NCI-H1092 (cell line): ENCODE measurements at regions not wholly inside any gene's neighbourhood (a gene's known extent, or its start where the extent isn't known, plus 50 kb on each side); places are given as distances from the start of the nearest gene placed in this dataset.
"Not testable (repeated sequence)": the region's sequence is repeated elsewhere in the genome, so short reads cannot be mapped to it uniquely, and the experiment has no call there.

Source experiments
- DNase-seq: peaks from one replicate; lab custom pipeline; 2025; lab: John Stamatoyannopoulos, UW

DNA sequence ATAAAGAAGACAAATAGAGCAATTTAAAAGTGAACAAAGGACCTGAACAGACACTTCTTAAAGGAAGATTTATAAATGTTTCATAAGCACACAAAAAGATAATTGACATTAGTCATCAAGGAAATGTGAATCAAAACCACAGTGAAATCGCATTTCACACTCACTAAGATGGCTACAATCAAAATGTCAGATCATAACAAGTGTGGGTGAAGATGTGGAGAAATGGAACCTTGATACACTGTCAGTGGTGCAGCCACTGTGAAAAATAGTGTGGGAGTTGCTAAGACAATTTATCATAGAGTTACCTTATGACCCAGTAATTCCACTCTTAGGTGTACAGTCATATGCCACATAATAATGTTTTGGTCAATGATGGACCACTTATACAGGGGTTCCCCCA is 54.5 kb upstream of the HTR4 start:
- DNase-seq = no peak

DNA sequence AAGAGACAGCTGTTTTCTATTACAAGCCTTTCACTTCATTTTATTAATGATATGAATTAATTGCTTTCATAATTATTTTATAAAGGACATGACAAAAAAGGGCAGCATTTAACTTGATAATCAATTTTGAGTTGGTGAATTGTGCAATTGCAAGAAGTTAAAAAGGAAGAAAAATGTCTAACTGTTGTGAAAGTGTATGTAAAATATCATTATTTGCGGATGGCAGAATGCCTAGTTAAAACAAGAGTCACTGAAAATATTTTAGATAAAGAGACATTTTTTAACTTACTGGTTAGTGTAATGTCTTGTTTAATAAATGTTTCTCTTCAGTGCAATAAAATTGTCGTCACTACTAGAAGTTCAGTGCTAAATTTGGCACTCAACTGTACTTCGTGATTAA is 57.6 kb upstream of the HTR4 start:
- no peak for DNase-seq

DNA sequence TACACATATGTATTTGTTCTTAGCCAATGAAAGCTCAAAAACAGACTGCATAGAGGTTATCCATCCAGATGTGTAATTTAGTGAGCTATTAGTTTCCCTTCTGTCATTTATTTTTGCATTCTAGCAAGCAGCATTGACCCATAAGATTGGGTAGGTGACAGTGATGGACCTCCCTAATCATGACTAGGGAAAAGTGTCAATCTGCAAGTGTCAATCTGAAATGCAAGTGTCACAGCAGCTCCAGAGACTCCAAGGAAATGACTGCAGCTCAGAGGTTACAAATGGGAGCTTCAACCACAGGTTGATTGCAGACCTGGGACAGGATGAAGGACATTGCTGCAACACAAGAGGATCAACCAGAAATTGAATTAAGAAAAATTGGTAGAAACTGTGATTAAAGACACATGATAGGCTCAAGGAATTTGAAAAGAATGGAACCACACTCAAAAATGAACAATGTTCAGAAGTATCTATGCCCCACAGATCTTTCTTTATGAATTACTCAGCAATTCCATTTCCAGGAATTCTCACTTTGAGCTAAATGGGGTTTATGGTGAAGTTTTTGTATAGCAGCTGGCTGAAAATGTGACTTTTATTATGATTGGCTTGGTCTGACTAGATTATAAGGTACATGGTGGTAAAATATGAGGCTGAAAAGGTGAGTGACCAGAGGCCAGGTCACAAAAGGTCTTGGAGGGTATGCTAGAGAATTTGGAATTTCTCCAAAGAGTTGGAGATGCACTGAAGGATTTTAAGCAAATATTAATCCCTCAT is 59.6 kb upstream of the HTR4 start:
- DNase-seq = no peak

DNA sequence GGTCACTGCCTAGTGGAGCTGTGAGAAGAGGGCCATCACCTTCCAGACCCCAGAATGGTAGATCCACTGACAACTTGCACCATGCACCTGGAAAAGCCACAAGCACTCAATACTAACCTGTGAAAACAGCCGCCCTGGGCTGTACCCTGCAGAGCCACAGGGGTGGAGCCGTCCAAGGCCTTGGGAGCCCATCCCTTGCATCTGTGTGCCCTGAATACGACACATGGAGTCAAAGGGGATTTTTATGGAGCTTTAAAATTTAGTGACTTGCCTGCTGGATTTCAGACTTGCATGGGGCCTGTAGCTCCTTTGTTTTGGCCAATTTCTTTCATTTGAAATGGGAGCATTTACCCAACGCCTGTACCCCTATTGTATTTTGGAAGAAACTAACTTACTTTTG is 62.4 kb upstream of the HTR4 start:
- DNase-seq = no peak

DNA sequence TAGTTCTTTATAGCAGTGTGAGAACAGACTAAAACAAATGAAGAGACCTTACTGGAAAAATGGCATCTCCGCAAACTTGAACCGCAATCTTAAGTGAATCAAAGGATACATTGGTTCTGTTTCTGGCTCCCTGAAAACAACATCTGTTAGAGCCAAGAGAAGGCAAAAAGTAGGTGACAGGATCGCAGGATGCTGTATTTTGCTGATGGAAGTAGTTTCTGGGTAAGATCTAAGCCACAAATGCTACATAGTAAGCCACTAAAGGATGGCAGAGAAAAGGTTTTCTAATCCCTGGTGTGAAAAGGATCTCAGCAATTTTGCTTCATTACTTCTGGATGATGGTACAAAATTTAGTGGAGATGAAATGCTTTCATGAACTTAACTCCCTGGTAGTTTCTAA is 63.3 kb upstream of the HTR4 start:
- no peak for DNase-seq

DNA sequence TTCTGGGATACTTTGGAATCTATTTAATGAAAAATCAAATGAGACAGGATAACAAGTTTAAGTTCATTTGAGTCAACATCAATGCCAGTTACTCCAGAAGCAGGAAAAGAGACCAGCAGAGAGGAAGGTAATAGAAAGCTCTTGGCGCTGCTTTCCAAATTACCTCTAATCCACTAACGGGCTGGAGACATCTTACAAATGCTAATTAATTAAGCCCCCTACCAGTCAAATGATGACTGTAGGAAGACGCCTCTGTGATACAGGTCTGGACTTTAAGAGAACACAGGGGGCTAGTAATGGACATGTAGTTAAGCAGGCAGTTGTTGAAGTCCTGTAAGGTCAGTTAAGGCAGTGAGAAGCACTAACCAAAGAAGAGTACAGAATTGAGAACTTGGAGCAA is 65.3 kb upstream of the HTR4 start:
- DNase-seq = no peak

DNA sequence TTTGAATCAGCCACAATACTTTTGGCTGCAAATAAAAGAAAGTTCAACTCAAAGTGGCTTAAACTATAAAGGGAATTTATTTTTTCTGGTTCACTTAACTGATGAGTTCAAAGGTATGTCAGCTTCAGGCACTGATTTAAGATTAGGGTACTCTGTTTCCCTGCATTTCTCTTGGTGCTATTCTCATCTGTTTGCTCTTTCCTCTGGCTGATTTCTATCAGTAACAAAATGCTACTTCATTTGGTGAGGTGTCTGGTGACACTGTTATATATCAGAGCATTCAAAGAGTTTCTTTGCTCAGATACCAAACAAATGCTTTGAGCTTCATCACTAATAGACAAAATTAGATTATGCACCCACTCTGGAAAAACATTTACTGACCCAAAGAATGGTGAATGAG is 65.9 kb upstream of the HTR4 start:
- DNase-seq = no peak

DNA sequence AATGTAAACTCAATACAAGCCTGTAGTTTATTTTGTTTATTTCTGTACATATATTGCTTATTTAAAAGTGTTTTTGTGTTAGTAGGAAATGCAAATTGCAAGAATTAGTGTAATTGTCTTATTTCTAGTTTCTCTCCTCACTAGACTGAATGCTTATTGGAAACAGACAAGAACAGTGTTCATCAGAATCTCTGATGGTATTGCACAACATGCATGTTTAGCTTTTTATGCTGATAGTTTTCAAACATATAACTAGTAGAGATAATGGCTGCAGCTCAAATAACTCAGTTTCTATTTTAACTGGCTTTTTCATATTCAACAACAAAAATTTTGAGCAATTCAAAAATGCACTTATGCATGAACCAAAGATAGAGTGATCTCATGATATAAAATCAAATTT is 68.8 kb upstream of the HTR4 start:
- DNase-seq = no peak

DNA sequence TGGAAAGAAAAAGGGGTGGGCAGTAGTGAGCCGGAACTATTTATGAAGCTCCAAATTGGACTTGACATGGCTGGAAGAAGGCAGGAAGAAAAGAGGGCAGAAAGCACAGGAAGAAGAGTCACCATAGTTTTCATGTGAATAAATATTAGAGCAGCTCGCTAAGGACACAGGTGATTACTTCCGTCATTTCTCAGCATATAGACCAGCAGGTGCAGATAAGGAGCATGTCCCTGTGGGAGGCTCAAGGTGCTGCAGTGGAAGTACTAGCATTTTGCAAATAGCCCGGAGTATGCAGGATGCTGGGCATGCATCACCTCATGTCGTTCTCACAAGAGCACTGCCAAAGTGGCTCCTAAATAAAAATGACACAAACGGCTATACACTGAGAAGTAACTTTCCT is 71.3 kb upstream of the HTR4 start:
- no peak for DNase-seq

DNA sequence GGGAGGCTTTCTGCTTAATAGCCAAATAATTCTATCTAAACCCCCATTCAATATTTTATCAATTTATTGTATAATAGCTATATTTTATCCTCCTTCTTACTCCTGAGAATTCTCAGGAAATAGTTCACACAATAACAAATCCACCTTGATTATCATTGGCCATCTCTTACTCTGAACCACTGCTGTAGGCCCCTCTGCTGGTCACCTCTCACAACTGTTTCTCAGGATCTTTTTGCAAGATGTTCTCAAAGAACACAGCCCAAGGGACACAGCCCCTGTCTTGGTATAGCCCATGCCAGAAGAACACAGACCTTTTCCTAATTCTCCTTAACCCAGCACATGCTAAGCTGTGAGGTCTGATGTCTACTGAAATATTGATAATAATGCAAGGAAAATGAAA is 74.9 kb upstream of the HTR4 start:
- DNase-seq = peak; percentile 12

DNA sequence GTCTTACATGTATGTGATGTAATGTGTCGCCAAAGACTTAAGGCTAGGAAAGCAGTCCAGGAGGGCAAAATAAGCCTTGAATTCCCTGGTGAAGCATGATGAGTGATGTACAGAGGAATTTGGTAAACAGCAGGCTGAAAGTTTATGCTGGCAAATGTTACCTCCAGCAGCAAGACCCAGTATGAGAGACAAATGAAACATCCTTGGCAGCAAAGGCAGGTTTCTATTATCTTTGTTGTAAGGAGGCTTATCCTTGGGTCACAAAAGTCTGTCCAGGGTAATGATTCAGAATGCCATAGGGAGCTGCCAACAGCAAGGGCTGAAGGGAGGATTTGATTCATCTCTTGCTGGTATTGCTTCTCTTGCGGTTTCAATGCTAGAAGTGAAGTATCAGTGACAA is 75.9 kb upstream of the HTR4 start:
- no peak for DNase-seq

DNA sequence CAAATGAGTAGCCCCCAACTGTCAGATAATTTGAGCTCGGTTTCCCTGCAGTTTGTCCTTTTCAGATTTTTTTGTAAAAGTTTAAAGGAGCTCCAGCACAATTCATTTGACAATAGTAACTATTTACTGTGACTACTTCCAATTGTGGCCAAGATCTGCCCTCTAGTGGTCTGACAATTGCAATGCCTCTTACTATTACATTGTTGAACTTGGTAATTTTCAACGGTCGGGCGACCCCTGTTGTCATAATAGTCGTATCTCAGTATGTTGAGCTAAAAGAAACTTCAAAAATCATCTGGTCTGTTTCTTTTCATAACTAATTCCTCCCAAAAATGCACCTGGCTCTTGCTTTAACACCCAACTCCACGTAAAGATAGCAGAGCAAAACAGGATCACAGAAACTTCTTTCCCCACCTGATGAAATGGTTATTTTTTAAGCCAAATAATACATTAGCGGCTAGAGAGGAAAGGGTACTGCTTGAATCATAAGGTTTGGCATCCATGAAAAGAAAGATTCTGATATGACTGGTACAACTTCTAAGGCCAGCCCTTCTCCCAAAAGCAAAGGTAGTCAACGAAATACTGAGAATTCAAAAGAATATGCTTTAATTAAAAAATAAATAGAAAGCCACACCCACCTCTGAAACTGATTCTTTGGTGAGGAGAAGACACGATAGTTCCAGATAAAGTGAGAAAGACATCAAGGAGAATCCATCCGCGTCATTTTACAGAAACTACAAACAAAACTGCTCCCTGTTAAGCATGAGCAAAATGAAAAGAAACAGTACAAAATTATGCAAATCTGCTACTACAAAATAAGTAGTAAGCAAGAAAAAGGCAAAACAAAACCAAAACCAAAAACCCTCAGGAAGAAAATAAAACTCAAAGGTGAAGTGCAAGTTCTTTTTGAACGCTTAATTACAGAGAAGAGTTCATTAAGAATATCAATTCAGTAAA is 76.9 kb upstream of the HTR4 start:
- peak; percentile 67 for DNase-seq

DNA sequence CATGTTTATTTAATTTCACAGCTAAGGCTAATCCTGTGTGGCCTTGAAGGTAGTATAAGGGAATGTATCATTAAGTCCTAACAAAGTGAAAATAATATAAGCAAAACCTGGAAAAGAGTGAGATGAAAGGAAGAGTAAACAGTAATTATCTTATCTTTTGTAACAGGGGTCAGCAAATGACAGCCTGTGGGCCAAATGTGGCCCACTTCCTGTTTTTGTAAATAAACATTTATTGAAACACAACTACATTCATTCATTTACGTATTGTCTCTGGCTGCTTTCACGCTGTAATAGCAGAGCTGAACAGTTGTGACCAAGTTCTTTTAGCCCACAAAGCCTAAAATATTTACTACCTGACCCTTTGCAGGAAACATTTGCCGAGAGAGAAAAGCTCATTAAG is 78.4 kb upstream of the HTR4 start:
- no peak for DNase-seq

DNA sequence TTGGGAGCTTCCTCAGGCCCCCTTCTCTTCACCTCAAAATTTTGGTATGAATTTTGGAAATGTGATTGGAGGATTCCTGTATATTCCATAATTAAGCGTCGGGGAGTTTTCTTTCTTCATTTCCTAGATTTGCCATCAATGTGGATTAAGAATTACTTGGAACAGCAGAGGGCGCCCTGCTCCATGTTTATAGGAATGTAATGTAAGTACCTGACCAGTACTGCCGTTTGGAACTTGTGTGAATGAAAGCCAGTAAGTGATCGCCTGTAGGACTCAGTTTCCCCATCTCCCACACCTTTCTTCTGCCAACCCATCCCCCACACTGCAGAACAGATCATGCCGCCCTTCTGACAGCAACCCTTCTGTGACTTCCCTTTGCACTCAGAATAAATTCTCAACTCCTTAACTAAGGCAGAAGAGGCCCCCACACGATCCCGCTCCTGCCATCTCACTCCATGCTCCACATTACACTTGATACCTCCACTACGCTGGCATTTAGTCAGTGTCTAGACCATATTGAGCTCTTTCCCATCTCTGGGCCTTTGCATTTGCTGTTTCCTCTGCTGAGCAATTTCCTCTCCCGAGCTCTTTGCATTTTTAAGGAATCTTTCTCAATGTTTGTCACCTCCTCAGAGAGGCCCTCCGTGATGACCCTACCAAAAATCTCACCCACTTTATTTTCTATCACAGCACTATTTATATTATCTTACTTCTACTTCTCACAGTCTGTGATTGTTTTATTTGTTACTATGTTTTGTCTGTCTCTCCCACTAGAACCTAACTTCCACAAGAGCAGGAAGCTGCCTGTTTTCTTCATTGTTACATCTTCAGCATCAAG is 79.5 kb upstream of the HTR4 start:
- DNase-seq = peak; percentile 24

DNA sequence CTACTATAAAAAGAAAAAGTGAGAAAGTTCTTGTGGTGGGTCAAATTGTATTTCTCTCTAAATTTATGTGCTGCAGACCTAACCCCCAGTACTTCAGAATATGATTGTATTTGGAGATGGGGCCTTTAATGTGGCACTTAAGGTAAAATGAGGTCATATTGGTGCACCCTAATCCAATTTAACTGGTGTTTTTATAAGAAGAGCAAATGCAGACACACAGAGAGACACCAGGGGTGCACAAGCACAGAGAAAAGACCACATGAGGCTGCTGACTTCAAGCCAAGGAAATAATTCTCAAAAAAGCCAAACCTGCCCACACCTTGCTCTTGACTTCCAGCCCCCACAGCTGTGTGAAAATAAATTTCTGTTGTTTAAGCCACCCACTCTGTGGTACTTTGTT is 80.2 kb upstream of the HTR4 start:
- DNase-seq = no peak

DNA sequence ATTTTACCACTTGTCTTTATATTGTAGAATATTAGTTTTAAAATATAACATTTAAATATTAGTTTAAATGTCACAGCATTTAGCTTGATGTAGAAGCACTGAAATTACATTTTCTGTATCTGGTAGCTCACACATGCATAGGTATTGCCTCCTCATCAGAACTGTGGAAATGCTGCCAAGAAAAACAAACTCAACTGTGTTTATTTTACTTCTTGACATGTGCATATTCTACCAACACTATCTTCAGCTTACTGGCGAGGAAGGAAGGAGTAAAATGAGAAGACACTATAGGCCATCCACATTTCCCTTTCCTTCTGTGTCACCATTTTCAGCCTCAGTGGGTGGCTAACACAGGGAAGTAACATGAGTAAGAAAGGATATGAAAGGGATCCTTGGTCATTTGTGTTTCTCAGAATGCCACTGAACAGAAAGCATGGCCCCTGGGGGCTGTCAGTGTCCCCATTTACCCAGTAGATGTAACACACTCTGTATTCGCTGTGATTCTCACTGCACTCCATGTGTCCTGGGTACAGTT is 81.0 kb upstream of the HTR4 start:
- no peak for DNase-seq

DNA sequence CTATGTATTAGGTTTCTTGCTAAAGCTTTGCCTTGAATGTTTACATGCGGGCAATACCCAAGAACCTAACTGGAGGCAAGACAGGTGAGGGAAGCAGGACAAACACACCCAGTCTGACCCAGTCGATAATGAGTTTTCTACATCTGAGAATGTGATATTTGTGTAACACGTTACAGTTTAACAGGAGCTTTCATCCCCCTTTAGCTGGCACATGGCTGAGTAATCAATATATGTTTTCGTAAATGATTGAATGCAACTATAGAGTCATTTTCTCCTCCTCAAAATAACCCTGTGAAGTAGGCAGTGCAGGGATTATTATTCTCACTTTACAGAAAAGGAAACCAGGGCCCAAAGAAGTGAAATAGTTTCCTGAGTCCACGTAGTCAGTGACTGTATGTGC is 84.7 kb upstream of the HTR4 start:
- no peak for DNase-seq

DNA sequence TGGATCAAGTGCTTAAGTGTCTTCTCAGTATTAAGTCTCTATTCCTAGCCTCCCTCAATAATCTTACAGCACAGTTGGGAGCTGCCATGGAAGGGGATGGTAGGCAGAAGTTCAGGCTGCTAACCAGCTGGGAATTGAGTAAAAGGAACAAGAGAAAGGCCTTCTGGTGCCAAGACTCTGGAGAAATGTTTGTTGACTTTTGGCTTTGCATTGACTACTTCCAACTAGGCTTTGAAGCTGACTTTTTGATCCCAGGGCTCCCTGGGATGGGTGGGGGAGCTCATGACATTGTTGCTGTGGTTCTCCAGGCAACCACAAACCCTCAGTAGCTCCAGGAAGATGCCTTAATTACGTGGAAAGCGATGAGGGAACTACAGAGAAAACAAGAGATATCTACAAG is 85.2 kb upstream of the HTR4 start:
- no peak for DNase-seq

DNA sequence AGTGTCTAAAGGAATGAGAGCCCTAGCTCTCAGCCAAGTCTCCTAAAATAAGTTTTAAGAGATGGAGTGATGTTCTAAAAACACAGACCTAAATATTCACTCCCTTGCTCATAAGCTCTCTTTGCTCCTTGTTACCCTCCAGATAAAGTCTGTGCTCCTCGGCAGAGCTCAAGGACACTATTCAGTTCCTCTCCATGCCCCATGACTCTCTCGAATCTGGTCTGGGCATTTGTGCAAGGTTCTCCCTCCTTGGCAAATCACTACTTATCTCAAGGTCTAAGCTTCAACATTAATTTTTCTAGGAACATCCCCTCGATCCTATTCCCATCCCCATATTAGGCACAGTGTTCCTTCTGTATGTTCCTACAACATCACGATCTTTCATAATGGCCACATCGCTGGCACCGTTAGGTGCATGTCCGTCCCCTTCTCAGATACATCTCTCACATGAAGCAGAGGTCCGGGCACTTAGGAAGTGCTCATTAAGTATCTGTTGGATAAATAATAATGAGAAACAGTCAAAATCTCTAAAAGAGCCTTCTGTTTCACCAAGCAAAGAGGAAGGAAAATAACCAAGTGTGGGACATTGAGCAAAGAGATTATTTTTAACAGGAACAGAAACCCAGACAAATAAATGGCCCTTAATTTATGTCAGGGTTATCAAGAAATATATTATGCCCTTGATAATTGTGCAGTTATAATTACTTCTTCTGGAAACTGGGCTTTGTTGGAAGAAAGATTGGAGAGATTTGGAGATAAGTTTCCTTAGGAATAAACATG is 85.9 kb upstream of the HTR4 start:
- DNase-seq = no peak

DNA sequence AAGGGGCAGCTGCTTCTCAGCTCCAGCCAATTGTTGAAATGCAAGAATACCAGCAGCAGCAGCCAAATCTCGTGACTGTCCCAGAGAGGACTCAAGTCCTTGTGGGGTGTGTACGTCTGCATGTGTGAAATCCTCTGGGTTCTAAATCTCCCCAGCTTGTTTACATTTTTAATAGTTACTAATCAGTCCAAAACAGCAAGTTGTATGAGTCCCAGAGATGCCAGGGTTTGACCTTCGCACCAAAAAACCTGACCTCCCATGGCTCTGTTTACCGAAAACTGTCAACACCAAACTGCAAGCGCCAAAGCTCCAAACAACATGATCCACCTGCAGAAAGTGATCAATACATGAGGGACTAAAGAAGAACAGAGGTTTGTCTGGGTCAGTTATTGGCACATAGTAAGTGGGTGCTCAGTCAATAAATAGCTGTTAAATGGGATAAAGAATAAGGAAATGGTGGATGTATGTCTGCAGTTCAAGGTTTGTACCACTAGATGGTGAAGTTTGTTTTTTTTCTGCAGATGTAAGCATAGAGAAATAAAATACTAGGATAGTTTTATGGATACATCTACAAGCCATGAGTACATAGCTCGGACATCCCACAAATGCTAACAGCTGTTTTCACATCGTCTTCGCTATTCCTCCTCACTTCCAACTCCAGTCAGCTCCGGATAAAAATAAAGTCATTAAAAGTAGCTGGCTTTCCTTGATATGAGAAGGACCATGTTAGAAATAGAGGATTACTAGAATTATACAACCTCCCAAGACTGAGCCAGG is 85.3 kb upstream of the ADRB2 start:
- no peak for DNase-seq

DNA sequence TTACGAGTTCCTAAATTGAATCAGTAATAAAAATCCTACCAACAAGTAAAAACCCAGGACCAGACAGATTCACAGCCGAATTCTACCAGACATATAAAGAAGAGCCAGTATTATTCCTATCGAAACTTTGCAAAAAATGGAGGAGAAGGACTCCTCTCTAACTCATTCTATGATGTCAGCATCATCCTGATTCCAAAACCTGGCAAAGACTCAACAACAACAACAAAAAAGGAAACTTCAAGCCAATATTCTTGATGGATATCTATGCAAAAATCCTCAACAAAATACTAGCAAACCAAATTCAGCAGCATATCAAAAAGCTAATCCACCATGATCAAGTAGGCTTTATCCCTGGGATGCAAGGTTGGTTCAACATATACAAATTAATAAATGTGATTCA is 84.6 kb upstream of the ADRB2 start:
- not testable (repeated sequence) for DNase-seq
